BJ (cell line): ENCODE measurements at regions not wholly inside any gene's neighbourhood (a gene's known extent, or its start where the extent isn't known, plus 50 kb on each side); places are given as distances from the start of the nearest gene placed in this dataset.

Experiments
- CTCF ChIA-PET: fragments of 350-600 bp; formaldehyde crosslinking; extraction: SDS; loops from one replicate; lab custom pipeline; 2021; ENCODE audit warnings: antibody characterized with exemption, inconsistent platforms; lab: Yijun Ruan, JAX
- POLR2A ChIA-PET: fragments of 300-600 bp; sonication (Branson Sonifier 250); formaldehyde crosslinking; extraction: SDS; loops from one replicate; lab custom pipeline; 2021; ENCODE audit warnings: antibody characterized with exemption; lab: Charles Lee
- DNase-seq: peaks from one replicate; pipeline ENCODE4 v3.0.0-alpha.2; 2011; ENCODE audit warnings: low read depth
- H3K27me3 ChIP-seq: 2 replicates; pipeline ENCODE4 v1.6.0; 2011; ENCODE audit warnings: low read length; ENCODE audit not compliant: control insufficient read depth, insufficient read depth
- H3K36me3 ChIP-seq: 2 replicates; pipeline ENCODE4 v1.5.1; 2011; ENCODE audit warnings: low read length; ENCODE audit not compliant: control insufficient read depth, insufficient read depth
- H3K4me3 ChIP-seq: 2 replicates; pipeline ENCODE4 v1.5.1; 2011; ENCODE audit warnings: low read depth, mild to moderate bottlenecking, control low read depth, low read length
- TF ChIP-seq, protein P1 (sequence below): IDR thresholded peaks from 2 replicates; pipeline ENCODE4 v1.5.1; 2011; ENCODE audit warnings: low read depth, mild to moderate bottlenecking, control low read depth, inconsistent platforms, low read length, moderate library complexity; ENCODE audit not compliant: insufficient read depth

DNA sequence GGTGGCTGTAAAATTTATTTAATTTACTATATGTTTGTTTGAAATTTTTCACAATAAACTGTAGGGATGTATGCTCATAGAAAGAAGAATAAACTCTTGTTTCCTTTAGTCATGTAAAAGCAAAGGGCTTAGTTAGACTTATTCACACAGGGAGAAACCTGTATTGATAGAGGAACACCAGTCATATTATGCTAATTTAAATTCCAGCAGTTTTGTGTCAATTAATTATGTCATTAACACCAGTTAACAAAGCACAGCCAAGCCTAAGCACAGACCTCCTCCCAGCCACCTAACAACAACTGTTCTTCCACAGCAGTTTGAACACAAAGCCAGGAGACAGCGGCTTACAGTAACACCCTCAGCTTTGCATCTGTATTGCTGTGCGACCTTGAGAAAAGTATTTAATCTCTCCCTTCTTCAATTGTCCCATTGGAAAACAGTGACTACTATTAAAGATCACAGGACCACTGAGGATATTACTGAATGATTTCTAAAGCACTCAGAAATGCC lies 260.8 kb upstream of the RRP15 start:
- ChIA-PET POLR2A (no interaction called here), CTCF (no interaction called here)
- TF ChIP-seq, protein P1, sequence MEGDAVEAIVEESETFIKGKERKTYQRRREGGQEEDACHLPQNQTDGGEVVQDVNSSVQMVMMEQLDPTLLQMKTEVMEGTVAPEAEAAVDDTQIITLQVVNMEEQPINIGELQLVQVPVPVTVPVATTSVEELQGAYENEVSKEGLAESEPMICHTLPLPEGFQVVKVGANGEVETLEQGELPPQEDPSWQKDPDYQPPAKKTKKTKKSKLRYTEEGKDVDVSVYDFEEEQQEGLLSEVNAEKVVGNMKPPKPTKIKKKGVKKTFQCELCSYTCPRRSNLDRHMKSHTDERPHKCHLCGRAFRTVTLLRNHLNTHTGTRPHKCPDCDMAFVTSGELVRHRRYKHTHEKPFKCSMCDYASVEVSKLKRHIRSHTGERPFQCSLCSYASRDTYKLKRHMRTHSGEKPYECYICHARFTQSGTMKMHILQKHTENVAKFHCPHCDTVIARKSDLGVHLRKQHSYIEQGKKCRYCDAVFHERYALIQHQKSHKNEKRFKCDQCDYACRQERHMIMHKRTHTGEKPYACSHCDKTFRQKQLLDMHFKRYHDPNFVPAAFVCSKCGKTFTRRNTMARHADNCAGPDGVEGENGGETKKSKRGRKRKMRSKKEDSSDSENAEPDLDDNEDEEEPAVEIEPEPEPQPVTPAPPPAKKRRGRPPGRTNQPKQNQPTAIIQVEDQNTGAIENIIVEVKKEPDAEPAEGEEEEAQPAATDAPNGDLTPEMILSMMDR = no peak
- Histone ChIP-seq H3K4me3 (no peak overlapping the region), H3K27me3 (no peaks in the 10 kb centered on the region), H3K36me3 (no peaks in the 10 kb centered on the region)
- no peak for DNase-seq

DNA sequence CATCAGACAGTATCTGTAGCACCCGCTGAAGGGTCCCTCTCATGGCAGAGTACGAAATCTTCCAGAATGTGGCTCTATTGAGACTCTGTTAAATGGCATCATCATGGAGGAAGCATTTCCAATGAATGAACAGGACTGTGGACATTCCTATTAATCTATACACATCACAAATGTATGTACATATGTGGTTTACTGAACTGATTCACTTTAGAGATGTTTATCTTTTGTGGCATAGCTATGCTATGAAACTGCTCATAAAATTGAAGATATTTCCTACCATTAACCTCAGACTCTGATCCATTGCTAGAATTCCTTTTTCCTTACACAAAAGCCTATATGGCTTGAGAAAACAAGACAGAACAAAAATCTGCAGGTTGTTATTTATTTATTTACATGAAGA lies 259.6 kb upstream of the RRP15 start:
- H3K27me3 ChIP-seq = no peaks in the 10 kb centered on the region
- TF ChIP-seq, protein P1 = no peak
- H3K36me3 ChIP-seq = no peaks in the 10 kb centered on the region
- no peak overlapping the region for H3K4me3 ChIP-seq
- peak; percentile 6 for DNase-seq
- CTCF ChIA-PET = interaction anchor here (1.6 kb wide), 1 partner anchor 10 kb away, joined by 4 read pairs; no protein-coding TSS in a partner anchor
- POLR2A ChIA-PET = no interaction called here

DNA sequence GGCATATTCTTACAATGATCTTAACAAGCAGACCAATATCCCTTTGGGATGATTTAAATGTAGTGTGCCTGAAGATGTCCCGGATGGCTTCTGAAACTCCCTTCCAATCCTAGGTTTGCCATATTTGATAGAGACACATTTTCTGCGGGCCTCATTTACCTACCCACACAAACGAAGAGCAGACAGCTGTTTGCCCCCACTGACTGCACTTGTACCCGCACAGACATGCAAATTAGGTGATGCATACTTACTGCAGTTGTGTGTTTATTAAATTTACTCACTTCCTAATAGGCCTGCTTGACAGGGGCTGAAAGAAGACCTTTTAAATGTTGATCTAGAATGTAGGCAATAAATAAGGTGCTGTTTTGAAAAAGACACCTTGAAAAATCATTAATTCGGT lies 257.9 kb upstream of the RRP15 start:
- ChIA-PET POLR2A (no interaction called here), CTCF (no interaction called here)
- TF ChIP-seq, protein P1 = no peak
- Histone ChIP-seq H3K36me3 (no peaks in the 10 kb centered on the region), H3K27me3 (no peaks in the 10 kb centered on the region), H3K4me3 (no peak overlapping the region)
- no peak for DNase-seq

DNA sequence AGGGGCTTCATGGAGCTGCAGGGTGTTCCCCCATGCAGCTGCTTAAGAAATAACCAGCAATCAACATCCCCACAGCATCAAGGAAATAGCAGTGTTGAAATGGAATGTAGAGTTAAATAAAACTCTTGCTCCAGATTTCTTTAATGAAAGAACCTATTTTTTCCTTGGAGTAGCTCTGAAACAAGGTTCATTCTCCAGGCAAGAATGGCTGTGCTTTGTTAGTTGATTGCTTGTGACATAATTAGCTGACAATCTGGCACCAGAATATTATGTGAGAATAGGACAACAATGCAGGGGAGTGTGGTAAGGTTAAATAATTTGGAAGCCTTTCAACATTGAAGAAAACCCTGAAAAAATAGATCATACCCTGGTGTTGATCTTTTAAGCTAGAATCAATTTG lies 254.2 kb upstream of the RRP15 start:
- Histone ChIP-seq H3K4me3 (no peak overlapping the region), H3K27me3 (no peaks in the 10 kb centered on the region), H3K36me3 (no peaks in the 10 kb centered on the region)
- POLR2A ChIA-PET = no interaction called here
- no peak for DNase-seq
- CTCF ChIA-PET = no interaction called here
- TF ChIP-seq, protein P1 = no peak

DNA sequence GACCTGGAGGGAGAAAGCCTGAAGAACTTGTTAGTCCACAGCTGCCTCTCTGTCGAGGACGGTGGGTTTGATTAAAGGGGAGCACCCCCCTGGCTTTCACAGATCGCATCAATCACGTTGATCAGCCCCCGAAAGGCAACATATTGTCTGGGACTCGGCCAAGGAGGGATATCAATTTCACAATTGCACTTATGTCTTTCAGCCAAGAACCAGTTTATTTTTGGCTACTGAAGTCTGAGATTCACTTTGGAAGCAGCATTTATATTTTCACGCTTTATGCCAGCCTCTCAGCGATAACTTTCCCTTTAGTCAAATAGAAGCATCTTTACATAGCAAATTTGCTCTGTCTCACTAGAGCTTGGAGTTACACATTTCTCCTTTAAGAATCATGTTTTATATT lies 253.2 kb upstream of the RRP15 start:
- Histone ChIP-seq H3K27me3 (no peaks in the 10 kb centered on the region), H3K4me3 (no peak overlapping the region), H3K36me3 (no peaks in the 10 kb centered on the region)
- POLR2A ChIA-PET = no interaction called here
- DNase-seq = no peak
- CTCF ChIA-PET = no interaction called here
- TF ChIP-seq, protein P1 = no peak
